H9 (cell line): ENCODE measurements at regions not wholly inside any gene's neighbourhood (a gene's known extent, or its start where the extent isn't known, plus 50 kb on each side); places are given as distances from the start of the nearest gene placed in this dataset.

Experiments
- DNase-seq: peaks from one replicate; pipeline ENCODE4 v3.0.0-alpha.2; 2017
- H2AFZ ChIP-seq: one replicate; pipeline ENCODE4 v1.6.1; 2013; ENCODE audit warnings: mild to moderate bottlenecking, low read length, control low read depth, moderate library complexity
- H2AK5ac ChIP-seq: 2 replicates; pipeline ENCODE4 v1.6.1; 2013; ENCODE audit warnings: low read length, control low read depth, mixed read lengths; ENCODE audit not compliant: insufficient read length
- H2BK120ac ChIP-seq: one replicate; pipeline ENCODE4 v1.6.1; 2013; ENCODE audit warnings: low read depth, mild to moderate bottlenecking, low read length, control low read depth, inconsistent platforms; ENCODE audit not compliant: poor library complexity, severe bottlenecking
- H2BK12ac ChIP-seq: 2 replicates; pipeline ENCODE4 v1.6.1; 2013; ENCODE audit warnings: low read length, control low read depth, mixed read lengths, low read depth; ENCODE audit not compliant: insufficient read length
- H2BK15ac ChIP-seq: 2 replicates; pipeline ENCODE4 v1.6.1; 2013; ENCODE audit warnings: low read depth, low read length, control low read depth
- H2BK20ac ChIP-seq: one replicate; pipeline ENCODE4 v1.6.1; 2013; ENCODE audit warnings: low read depth, mild to moderate bottlenecking, low read length, control low read depth, inconsistent platforms; ENCODE audit not compliant: poor library complexity, severe bottlenecking
- H2BK5ac ChIP-seq: 2 replicates; pipeline ENCODE4 v1.6.1; 2013; ENCODE audit warnings: low read length, control low read depth, mixed read lengths; ENCODE audit not compliant: insufficient read length
- H3K14ac ChIP-seq: 2 replicates; pipeline ENCODE4 v1.6.1; 2013; ENCODE audit warnings: low read length, control low read depth; ENCODE audit not compliant: insufficient read depth
- H3K18ac ChIP-seq: 2 replicates; pipeline ENCODE4 v1.6.1; 2013; ENCODE audit warnings: low read depth, mild to moderate bottlenecking, mixed read lengths, low read length, control low read depth; ENCODE audit not compliant: insufficient read length
- H3K23ac ChIP-seq: 2 replicates; pipeline ENCODE4 v1.6.1; 2013; ENCODE audit warnings: low read length, control low read depth, mixed read lengths, low read depth; ENCODE audit not compliant: insufficient read length
- H3K23me2 ChIP-seq: 2 replicates; pipeline ENCODE4 v1.6.1; 2013; ENCODE audit warnings: low read depth, mild to moderate bottlenecking, mixed read lengths, low read length, control low read depth; ENCODE audit not compliant: insufficient read length, poor library complexity, severe bottlenecking
- H3K27ac ChIP-seq: 2 replicates; pipeline ENCODE4 v1.5.1; 2013; ENCODE audit warnings: low read length, control low read depth, mixed read lengths, low read depth; ENCODE audit not compliant: insufficient read length
- H3K27me3 ChIP-seq: 2 replicates; pipeline ENCODE4 v1.6.1; 2013; ENCODE audit warnings: low read length, control low read depth, inconsistent platforms; ENCODE audit not compliant: insufficient read depth
- H3K4ac ChIP-seq: 2 replicates; pipeline ENCODE4 v1.6.1; 2013; ENCODE audit warnings: low read depth, mild to moderate bottlenecking, control low read depth, inconsistent platforms, low read length, moderate library complexity
- H3K4me1 ChIP-seq: 2 replicates; pipeline ENCODE4 v1.6.1; 2013; ENCODE audit warnings: low read length, control low read depth, inconsistent platforms; ENCODE audit not compliant: insufficient read depth
- H3K4me2 ChIP-seq: 2 replicates; pipeline ENCODE4 v1.6.1; 2013; ENCODE audit warnings: low read length, control low read depth, mixed read lengths; ENCODE audit not compliant: insufficient read length, insufficient read depth
- H3K56ac ChIP-seq: 2 replicates; pipeline ENCODE4 v1.6.1; 2013; ENCODE audit warnings: low read depth, mild to moderate bottlenecking, mixed read lengths, low read length, control low read depth; ENCODE audit not compliant: insufficient read length
- H3K79me1 ChIP-seq: 2 replicates; pipeline ENCODE4 v1.6.1; 2013; ENCODE audit warnings: low read depth, mild to moderate bottlenecking, moderate library complexity, low read length, control low read depth, inconsistent platforms; ENCODE audit not compliant: insufficient read depth, poor library complexity, severe bottlenecking
- H3K79me2 ChIP-seq: 2 replicates; pipeline ENCODE4 v1.6.1; 2013; ENCODE audit warnings: low read length, control low read depth, inconsistent platforms; ENCODE audit not compliant: insufficient read depth
- H3K9ac ChIP-seq: 2 replicates; pipeline ENCODE4 v1.6.1; 2013; ENCODE audit warnings: low read length, control low read depth, mixed read lengths; ENCODE audit not compliant: insufficient read length; ENCODE audit errors: extremely low read depth
- H3K9me3 ChIP-seq: one replicate; pipeline ENCODE4 v1.6.1; 2013; ENCODE audit warnings: low read depth, low read length, inconsistent platforms; ENCODE audit not compliant: control insufficient read depth
- H3T11ph ChIP-seq: one replicate; pipeline ENCODE4 v1.6.1; 2013; ENCODE audit warnings: mild to moderate bottlenecking, low read length, control low read depth, inconsistent platforms
- H4K20me1 ChIP-seq: one replicate; pipeline ENCODE4 v1.6.1; 2013; ENCODE audit not compliant: control insufficient read depth, insufficient read length, insufficient read depth
- H4K5ac ChIP-seq: 2 replicates; pipeline ENCODE4 v1.6.1; 2013; ENCODE audit warnings: low read depth, mild to moderate bottlenecking, mixed read lengths, low read length, control low read depth; ENCODE audit not compliant: insufficient read length
- H4K8ac ChIP-seq: replicated peaks from 2 replicates; pipeline ENCODE4 v1.6.1; 2013; ENCODE audit warnings: low read length, control low read depth, mixed read lengths, low read depth; ENCODE audit not compliant: insufficient read length
- H4K91ac ChIP-seq: 2 replicates; pipeline ENCODE4 v1.6.1; 2013; ENCODE audit warnings: low read depth, mild to moderate bottlenecking, moderate library complexity, mixed read lengths, low read length, control low read depth; ENCODE audit not compliant: insufficient read length
- H3K27ac Mint-ChIP-seq, 3 experiments: 2 replicates in 2 of 3; 3 replicates in 1 of 3; pipeline ENCODE4 v1.8.0; 2020 to 2021; ENCODE audit warnings: mixed read lengths in 3 of 3, mild to moderate bottlenecking in 1 of 3, moderate library complexity in 1 of 3
- H3K27me3 Mint-ChIP-seq: 2 replicates; pipeline ENCODE4 v1.8.0; 2021; ENCODE audit warnings: low read depth, mild to moderate bottlenecking, moderate library complexity, mixed read lengths
- H3K36me3 Mint-ChIP-seq, 3 experiments: 2 replicates in 2 of 3; 3 replicates in 1 of 3; pipeline ENCODE4 v1.8.0; 2020 to 2021; ENCODE audit warnings: low read depth in 3 of 3, mixed read lengths in 3 of 3; ENCODE audit not compliant: insufficient read depth in 1 of 3
- H3K4me1 Mint-ChIP-seq, 2 experiments: 2 replicates each; pipeline ENCODE4 v1.8.0; 2020; ENCODE audit warnings: mixed read lengths in 2 of 2
- H3K4me3 Mint-ChIP-seq, 2 experiments: 2 replicates in 1 of 2; 3 replicates in 1 of 2; pipeline ENCODE4 v1.8.0; 2020 to 2021; ENCODE audit warnings: mild to moderate bottlenecking in 2 of 2, mixed read lengths in 2 of 2, moderate library complexity in 1 of 2
- H3K9me3 Mint-ChIP-seq, 2 experiments: 2 replicates in 1 of 2; 3 replicates in 1 of 2; pipeline ENCODE4 v1.8.0; 2020; ENCODE audit warnings: mild to moderate bottlenecking in 2 of 2, mixed read lengths in 2 of 2, moderate library complexity in 1 of 2
- whole genome bisulfite sequencing: extraction: QIAGEN DNeasy Blood & Tissue Kit; methylation state at CpG from one replicate; pipeline ENCODE4 v1.1.7; 2013; ENCODE audit warnings: missing lambda C conversion rate, low lambda C conversion rate, mixed read lengths; ENCODE audit not compliant: insufficient read length; ENCODE audit errors: extremely low coverage; 5-methylcytosine and 5-hydroxymethylcytosine counted together
- TF ChIP-seq, protein P1 (sequence below): fragments of 200-600 bp; sonication (generic); conservative IDR thresholded peaks from 3 replicates; pipeline ENCODE4 v1.8.0; 2021; ENCODE audit warnings: antibody characterized with exemption, mild to moderate bottlenecking

DNA sequence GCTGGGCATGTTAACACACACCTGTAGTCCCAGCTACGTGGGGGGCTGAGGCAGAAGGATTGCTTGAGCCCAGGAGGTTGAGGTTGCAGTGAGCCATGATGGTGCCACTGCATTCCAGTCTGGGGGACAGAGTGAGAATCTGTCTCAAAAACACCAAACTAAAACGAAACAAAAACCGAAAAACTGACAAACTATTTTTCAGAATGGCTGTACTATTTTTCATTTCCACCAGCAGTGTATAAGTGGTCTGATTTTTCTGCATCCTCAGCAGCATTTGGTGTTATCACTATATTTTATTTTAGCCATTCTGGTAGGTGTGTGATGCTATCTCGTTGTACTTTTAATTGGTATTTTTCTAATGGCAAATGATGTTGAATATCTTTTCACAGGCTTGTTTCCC, 95.2 kb downstream of the PDCL3 start:
- no peak overlapping the region for H3K27ac ChIP-seq
- no peak overlapping the region for H2BK12ac ChIP-seq
- no peak overlapping the region for H2BK20ac ChIP-seq
- Mint-ChIP-seq H3K27ac (no peak overlapping the region), H3K9me3 (peaks cover 0 to 5% of the 10 kb centered on the region in 2 experiments; a peak in 1 of 5 replicates), H3K27me3 (peaks cover 2% of the 10 kb centered on the region), H3K36me3 (peaks cover 0 to 6% (median 2%) of the 10 kb centered on the region in 3 experiments; a peak in 2 of 7 replicates), H3K4me3 (no peak overlapping the region), H3K4me1 (no peaks in the 10 kb centered on the region)
- H3K56ac ChIP-seq = no peak overlapping the region
- H4K5ac ChIP-seq = no peak overlapping the region
- H3K14ac ChIP-seq = no peak overlapping the region
- no peak overlapping the region for H2AFZ ChIP-seq
- no peaks in the 10 kb centered on the region for H3K27me3 ChIP-seq
- H3T11ph ChIP-seq = no peak overlapping the region
- H3K4me2 ChIP-seq = no peak overlapping the region
- H4K20me1 ChIP-seq = no peaks in the 10 kb centered on the region
- no peak overlapping the region for H4K8ac ChIP-seq
- WGBS = no CpG with 5 or more reads among the region's 4 CpGs
- no peak overlapping the region for H4K91ac ChIP-seq
- TF ChIP-seq, protein P1, sequence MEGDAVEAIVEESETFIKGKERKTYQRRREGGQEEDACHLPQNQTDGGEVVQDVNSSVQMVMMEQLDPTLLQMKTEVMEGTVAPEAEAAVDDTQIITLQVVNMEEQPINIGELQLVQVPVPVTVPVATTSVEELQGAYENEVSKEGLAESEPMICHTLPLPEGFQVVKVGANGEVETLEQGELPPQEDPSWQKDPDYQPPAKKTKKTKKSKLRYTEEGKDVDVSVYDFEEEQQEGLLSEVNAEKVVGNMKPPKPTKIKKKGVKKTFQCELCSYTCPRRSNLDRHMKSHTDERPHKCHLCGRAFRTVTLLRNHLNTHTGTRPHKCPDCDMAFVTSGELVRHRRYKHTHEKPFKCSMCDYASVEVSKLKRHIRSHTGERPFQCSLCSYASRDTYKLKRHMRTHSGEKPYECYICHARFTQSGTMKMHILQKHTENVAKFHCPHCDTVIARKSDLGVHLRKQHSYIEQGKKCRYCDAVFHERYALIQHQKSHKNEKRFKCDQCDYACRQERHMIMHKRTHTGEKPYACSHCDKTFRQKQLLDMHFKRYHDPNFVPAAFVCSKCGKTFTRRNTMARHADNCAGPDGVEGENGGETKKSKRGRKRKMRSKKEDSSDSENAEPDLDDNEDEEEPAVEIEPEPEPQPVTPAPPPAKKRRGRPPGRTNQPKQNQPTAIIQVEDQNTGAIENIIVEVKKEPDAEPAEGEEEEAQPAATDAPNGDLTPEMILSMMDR = no peak
- no peaks in the 10 kb centered on the region for H3K9me3 ChIP-seq
- H3K4me1 ChIP-seq = no peaks in the 10 kb centered on the region
- H2BK5ac ChIP-seq = no peak overlapping the region
- DNase-seq = no peak
- H3K18ac ChIP-seq = no peak overlapping the region
- H2AK5ac ChIP-seq = no peak overlapping the region
- H3K23me2 ChIP-seq = no peaks in the 10 kb centered on the region
- no peak overlapping the region for H2BK15ac ChIP-seq
- H3K79me1 ChIP-seq = no peaks in the 10 kb centered on the region
- no peak overlapping the region for H3K23ac ChIP-seq
- no peaks in the 10 kb centered on the region for H3K79me2 ChIP-seq
- H3K9ac ChIP-seq = no peak overlapping the region
- no peak overlapping the region for H3K4ac ChIP-seq
- no peak overlapping the region for H2BK120ac ChIP-seq
